GM18519 (cell line): ENCODE measurements at regions not wholly inside any gene's neighbourhood (a gene's known extent, or its start where the extent isn't known, plus 50 kb on each side); places are given as distances from the start of the nearest gene placed in this dataset.

Source experiments
- ATAC-seq: cut with Tn5 transposase; IDR thresholded peaks from one replicate; pipeline ENCODE4 v1.9.1; 2021; ENCODE audit warnings: mild to moderate bottlenecking, moderate library complexity; ENCODE audit not compliant: unreplicated experiment, low FRiP score

DNA sequence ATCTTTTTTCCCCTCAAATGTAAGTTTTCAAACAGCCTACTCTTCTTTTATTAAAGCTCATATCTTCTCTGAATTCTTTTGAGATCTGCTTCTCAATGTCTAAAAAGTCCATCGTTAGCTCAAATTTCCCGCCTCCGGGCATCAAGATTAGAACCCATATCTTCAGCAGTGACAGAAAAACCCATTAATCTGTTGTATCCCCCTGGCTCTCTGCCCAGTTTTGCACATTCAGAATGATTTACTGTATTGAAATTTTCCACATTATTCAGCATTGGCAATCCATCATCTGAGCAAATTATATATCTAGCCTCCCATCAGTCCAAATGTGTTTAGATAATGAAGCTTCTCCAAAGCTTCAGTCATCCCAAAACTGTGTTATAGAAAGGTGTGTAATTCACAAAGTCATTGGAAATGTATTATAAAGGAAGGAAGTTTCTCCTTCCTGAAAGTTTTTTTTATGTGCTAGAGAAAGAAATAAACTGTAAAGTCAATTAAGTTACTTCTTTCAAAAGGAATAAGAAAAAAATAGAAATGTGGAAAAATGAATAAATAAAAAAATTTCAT, 849.9 kb downstream of the MAT2B start:
- ATAC-seq = no peak

DNA sequence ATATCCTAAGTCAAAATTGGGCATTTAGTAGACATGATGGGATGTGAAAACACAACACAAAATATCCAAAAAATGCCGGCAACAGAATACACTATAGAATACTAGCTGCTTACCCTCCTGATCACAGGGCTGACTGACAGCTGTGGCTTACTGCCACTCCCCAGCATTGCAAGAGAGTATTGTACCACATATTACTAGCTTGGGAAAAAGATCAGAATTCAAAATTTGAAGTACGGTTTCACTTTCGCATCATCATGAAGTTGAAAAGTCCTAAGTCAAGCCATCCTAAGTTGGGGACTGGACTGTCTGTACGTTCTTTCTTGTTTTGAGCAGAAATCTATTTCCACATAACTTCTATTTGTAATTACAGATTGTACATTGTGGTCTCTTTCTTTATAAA, 851.4 kb downstream of the MAT2B start:
- ATAC-seq = no peak

DNA sequence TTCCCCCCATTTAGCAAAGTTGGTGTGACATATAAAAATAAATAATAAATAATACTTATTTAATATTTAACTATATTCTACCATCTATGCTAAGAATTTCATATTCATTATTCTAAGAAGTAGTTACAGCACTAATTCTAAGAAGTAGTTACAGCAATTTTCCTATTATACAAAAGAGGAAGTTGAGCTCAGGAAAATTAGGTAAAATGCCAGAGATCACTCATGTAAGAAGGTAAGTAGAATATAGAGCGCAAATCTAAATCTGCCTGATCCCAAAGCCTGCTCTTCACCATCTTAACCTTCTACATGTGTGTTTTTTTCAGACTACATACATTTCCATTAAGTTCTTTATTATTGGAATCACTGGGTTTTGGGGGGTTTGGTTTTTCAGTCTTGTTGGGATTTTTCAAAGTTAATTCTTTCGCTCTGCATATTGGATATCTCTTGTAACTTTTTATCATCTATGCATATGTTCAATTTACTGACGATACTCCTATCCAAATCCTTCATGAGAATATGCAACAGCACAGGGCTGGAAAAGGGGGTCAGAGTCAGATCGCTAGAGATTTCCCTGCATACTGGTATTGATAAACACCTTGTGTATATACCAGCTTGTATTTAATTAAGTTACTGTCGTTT, 852.1 kb downstream of the MAT2B start:
- ATAC-seq = no peak

DNA sequence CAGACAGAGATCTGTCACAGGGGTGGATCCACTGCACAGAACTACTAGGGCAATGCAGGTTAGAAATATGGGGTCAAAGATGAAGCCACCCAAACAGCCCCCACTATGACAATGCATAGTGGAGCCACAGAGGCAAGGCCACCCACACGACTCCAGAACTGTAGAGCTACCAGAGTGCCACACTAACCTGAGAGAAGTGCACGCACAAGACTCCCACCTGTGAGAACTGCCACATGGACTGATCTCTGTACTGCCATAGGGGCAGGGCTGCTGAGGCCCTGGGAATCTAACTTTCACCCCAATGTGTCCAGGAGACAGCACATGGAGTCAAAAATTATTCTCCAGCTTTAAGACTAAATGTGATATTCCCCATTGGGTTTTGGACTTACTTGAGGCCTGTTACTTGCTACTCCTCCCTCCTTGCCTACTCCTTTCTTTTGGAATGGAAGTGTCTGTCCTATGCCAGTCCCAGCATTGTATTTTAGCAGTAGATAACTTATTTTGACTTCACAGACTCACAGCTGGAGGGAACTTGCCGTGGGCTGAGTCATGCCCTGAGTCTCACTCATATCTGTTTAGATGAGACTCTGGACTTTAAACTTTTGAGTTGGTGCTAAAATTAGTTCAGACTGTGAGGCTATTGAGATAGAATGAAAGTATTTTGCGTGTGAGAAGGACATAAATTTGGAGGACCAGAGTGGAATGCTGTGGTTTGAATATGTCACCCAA, 853.3 kb downstream of the MAT2B start:
- no peak for ATAC-seq

DNA sequence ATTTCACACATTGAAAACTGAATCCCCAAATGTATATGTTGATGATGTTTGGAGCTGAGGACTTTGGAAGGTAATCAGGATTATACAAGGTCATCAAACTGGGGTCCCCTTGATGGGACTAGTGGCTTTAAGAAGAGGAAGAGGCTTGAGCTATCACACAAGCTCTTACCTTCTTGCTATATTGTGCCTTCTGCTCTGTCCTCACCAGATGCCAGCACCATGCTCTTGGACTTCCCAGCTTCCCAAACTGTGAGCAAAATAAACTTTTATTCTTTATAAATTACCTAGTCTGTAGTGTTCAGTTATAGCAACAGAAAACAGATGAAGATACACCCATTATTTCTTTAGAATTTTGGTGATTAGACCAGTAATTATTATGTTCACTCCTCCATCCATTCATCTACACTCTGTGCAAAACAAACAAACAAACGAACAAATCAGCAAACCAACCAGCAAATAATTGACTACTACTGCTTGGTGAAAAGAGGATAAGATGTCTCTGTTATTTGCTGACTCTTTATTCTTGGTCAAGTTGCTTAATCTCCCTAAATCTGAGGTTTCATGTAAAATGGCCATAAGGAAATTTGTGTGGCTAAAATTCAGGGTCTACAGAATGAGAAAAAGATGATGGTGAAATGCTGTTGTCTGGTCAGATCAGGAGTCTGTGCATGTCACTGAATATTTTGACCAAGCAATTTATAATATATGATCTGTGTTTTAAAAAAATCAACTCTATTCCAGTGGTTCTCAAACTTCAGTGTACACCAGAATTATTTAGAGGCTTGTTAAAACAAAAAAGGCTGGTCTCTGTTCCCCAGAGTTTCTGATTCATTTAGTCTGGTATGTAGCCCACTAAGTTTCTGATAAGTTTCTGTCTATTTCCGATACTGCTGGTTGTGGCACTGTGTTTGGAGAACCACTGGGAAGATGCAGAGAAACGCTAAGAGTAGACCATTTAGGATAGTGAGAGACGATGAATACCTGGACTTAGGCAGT, 854.1 kb downstream of the MAT2B start:
- no peak for ATAC-seq

DNA sequence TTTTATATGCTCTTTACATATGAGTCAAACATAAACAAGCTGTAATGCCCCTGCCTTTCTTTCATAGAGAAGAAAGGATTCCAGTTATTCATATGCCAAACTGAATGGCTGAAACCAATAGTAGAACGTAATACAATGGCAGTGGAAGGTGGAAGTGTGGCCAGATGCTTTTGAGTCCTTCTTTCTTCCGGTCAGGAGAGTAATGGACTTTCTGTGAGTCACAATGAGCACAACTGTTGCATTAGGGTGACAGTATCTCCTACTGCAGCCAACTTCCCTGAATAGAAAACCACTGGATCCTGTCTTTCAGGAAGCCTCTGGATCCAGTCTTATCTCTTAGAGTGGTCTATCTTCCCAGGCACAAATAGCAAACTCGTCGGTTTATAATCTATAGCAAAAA, 855.2 kb downstream of the MAT2B start:
- no peak for ATAC-seq

DNA sequence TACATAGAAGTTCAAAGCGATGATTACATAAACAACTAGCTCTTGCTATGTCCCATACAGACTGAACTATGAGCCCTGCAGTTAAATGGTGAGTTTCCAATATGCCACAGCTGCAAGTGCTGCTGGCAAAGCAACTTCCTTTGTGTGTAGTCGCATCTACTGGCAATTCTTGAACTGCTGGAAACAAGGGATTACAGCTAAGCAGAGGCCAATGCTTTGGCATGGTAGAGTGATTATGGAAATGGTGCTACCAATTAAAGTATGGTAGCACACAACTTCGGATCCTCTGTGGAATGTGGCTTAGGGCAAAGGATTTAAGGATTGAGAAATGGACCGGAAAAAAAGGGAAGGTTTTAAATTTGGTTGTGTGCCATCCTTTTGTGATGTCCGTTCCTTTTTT, 856.6 kb downstream of the MAT2B start:
- ATAC-seq = no peak

DNA sequence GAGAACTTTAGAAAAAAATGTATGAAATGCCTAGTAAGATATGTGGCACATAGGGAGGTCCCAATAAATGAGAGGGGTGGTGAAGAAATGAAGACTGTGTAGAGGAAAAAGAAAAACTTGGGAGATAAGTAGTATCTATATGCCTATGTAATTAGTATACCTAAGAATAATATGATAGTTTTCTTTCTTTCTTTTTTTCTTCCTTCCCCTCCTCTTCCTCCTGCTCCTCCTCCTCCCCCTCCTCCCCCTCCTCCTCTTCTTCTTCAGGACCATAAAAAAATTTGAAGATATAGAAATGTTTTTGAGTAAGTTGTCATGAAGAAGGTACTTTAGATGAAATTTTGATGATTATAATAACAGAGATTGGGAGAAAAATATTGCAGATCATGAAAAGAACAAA, 857.4 kb downstream of the MAT2B start:
- no peak for ATAC-seq

DNA sequence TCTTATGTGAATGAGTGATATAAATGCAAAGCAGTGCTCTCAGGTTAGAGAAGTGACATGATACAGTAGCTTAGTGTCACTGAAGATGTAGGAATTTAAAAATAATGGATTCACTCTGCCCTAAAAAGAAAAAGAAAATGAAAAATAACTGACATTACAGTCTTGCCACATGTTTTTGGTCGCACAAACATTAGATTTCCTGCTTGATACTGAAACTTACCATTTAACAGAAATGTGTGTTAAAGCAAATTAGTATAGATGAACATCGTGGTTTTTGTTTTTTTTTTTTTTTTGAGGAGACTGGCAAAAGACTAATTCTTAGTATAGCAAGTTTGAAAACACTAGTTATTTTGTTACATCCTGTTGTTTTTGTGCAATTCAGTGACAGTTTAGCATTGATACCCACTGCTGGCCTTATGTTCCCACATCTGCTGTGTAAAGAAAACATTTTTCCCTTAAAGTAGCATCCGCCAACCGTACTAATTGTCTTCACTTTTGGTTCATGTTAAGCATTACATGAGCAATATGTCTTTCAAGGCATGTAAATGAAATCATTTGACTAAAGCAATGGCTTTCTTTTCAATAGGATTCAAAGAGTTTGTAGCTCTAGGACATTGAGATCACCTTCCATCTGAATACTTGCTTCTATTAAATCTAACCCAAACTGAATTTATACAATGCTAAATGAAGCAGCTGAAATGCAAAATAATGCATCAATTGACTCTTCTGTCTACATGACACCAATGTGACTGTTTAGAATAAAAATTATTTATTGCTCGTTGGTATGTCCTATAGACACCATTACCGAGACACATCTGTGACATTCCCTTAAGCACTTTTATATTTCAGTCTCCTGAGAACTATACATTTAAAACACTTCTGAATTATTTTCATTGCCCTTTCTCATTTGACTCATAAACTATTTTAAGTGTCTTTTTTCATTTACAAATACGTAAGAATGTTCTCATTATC, 859.1 kb downstream of the MAT2B start:
- no peak for ATAC-seq

DNA sequence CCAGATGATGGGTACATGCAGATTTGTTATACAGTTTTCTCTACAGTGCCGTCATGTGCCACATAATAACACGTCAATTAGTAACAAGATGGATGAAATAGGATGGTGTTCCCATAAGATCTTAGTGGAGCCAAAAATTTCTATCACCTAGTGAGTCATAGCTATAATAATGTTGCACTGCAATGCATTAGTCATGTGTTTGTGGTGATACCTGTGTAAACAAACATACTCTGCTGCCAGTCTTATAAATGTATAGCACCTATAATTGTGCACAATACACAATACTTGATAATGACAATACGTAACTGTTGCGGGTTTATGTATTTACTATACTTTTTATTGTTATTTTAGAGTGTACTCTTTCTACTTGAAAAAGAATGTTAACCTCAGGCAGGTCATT, 865.4 kb downstream of the MAT2B start:
- ATAC-seq = no peak

DNA sequence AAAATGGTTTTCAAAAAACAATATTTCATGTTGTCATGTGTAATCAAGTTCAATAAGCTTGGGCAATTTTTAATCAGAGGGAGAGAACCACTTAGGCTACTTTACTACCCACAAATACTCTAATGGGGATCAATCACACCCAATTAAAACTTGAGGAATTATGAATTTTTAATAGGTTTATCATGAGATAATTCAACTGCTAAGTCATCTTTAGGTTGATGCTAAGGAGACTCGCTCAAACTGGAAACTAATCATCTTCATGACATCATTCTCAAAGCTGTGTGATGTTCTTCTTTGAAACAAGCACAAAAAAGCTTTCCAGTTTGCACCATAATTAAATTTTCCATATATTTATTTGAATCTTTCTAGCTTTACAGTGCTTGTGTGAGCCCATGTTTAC, 867.5 kb downstream of the MAT2B start:
- no peak for ATAC-seq

DNA sequence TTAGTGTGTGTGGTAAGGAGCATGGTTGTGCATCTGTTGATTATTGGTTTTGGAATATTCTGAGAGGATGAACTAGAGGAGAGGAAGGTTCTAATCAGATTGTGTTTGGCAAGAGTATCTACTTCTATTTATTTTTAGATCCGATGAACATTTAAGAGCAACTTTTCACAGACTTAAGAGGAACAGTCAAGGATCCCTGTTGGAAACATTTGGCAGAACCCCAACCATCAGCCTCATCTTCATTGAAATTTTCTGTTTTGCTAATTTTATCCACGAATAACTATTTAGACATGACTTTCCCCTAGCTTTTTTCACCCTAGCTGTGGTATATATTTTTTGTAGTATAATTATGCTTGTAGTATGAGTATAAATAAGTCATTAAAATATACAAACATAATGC, 868.5 kb downstream of the MAT2B start:
- ATAC-seq = no peak

DNA sequence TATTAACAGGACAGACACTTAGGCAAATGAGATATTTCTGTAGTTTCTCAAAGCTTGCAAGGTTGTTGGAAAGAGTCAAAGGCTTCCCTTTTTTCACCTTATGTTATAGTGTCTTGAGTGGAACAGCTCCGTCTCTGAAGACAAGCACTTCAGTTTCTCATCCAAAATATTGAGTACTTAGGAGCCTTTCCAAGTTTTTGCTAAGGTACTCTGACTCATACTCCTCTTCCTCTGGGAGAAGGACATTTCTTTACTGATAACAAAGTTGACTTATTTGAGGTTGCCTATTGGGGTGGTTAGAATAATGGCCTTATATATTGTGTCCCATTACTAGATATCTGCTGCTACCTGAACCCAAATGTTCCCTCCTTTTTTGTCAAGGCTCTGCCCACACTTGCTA, 869.6 kb downstream of the MAT2B start:
- no peak for ATAC-seq

DNA sequence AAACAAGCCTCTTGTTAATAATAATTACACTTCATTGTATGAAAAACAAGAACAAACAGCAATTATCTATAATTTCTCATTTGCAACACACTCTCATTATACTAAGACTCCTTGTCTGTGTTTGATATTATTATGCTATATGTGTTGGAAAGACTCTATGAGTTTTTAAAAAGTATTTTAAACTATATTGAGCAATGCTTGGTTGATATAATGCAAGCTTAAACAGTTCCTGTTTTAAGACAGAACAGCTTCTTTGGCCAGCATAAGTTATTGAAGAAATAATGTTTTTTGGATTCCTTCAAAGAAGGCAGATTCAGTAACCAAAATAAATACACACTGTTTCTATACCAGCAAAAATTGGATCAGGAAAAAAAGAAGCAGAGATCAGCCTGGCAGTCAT, 871.4 kb downstream of the MAT2B start:
- ATAC-seq = no peak

DNA sequence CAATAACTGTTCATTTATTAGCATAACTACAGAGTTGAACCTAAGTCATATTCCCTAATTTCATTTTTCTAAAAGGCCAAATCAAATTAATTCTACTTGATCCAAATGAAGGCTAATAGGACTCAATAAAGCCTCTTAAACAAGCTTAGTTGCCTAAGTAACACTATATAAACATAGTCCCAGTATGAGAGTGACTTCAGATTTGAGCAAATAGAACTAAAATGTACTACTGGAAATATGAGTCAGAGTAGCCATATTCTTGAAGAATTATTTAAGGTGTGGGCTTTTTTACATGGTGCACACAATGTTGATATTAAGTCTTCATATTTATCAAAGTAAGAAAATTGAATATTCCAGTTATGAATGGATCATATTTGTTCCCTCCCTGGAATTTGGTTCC, 872.3 kb downstream of the MAT2B start:
- ATAC-seq = no peak

DNA sequence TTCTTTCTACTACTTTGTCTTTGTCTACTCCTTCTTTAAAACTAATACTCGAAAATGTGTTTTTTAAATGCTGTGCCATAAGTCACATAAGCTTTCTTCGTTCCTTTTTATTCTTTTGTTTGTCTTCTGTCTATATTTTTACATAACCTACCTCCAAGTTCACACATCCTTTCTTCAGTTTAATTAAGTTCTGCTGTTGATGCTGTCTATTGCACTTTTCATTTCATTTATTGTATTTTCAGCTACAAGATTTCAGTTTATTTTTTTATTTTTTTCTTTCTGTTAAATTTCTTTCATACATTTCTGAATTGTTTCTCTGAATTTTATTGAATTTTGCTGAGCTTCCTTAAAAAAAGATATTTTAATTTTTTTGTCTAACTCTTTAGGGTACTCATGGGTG, 878.2 kb downstream of the MAT2B start:
- ATAC-seq = no peak

DNA sequence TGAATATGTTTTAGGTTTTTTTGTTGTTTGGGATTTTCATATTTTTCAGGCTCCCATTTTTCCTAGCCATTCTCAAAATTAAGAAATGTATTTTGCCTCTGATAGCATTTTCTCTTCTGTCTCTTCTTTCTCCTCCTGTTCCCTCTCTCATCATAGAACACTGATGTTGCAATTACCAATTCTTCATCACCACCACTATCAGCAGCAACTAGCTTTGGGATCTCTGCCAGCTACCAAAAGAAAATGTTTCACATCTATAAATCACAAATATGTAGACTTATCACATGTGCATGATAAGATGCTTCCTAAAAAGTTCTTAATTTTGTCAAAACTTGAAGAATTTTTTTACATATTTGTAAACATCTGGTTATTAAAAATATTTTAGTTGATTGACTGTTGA, 887.1 kb downstream of the MAT2B start:
- ATAC-seq = no peak

DNA sequence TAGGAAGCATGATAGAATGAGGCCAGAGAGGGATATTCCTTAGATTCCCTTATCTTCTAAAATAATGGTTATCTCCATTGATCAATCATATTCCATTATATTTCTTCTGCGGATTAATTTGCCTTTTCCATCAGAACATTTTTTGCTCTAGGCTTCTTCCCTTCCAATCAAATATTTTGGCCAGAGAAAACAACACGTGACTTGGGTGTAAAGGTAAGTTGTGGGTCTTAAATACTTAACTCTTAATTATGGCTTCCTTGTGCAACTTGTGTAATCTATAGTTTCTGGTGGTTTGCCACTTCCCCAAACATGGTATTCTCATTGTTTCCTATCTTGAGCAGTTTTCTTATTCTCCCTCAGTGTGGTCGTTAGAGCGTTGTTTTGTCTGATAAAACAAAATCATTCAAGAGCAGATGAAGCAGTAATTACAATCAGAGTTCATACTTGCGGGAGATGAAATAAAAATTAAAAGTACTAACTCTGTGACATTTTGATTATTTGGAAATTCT, 889.3 kb downstream of the MAT2B start:
- ATAC-seq = no peak

DNA sequence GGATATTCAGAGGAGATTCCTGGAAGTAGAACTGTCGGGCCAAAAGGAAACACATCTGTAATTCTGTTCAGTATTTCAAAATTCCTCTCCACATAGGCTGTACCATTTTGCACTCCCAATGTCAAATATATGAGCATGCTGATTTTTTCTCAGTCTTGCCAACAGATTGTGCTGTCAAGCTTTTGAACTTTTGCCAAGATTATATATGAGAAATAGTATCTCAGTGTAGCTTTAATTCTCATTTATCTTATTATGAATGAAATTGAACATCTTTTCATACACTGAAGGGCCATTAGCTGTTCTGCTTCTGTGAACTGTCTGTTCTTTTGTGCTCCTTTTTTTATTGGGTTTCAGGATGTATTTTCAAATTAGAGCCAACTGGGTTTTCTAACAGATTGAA, 907.1 kb downstream of the MAT2B start:
- ATAC-seq = no peak

DNA sequence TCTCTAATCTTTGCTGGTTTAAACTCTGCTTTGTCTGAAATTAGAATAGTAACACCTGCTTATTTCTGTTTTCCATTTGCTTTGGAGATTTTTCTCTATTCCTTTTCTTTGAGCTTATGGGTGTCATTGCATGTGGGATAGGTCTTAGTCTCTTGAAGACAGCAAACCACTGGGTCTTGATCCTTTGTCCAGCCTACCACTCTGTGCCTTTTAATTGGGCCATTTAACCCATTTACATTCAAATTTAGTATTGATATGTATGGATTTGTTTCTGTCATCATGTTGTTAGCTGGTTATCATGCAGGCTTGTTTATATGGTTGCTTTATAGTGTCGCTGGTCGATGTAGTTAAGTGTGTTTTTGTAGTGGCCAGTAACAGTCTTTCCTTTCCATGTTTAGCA, 914.7 kb downstream of the MAT2B start:
- ATAC-seq = no peak
